ENCODE measurements at regions not wholly inside any gene's neighbourhood (a gene's known extent, or its start where the extent isn't known, plus 50 kb on each side); places are given as distances from the start of the nearest gene placed in this dataset.
A peak's percentile ranks its signal among the peaks of the same experiment; 100 is the strongest.

- Histone ChIP-seq H3K9me3 (ENCODE audit: insufficient read depth in 2 of 2, low read depth in 1 of 2, low read length in 1 of 2) (no peaks in the 10 kb centered on the region), H2AFZ (ENCODE audit: low read length) (peak overlapping the region; percentile 43; the same call in 1 of the 2 replicates), H3K36me3 (ENCODE audit: control insufficient read depth in 2 of 4, insufficient read depth in 4 of 4, low read length in 3 of 4) (no peaks in the 10 kb centered on the region), H3K4me3 (ENCODE audit: extremely low read depth in 1 of 4, insufficient read depth in 2 of 4, low read depth in 3 of 4, low read length in 4 of 4) (no peak overlapping the region), H3K4me2 (ENCODE audit: insufficient read depth in 1 of 2, low read depth in 2 of 2, low read length in 2 of 2) (no peak overlapping the region), H3K14ac (ENCODE audit: insufficient read length) (no peak overlapping the region), H2BK120ac (replicated peaks; ENCODE audit: low read depth, low read length) (no peak overlapping the region), H3K18ac (ENCODE audit: extremely low read depth, low read length) (no peak overlapping the region), H2AK5ac (ENCODE audit: low read depth, low read length) (no peak overlapping the region), H4K20me1 (replicated peaks in 1 of 2; ENCODE audit: control insufficient read depth in 1 of 2, insufficient read depth in 2 of 2, low read length in 2 of 2) (no peaks in the 10 kb centered on the region), H2BK20ac (ENCODE audit: low read length) (no peak overlapping the region), H3K4me1 (replicated peaks in 1 of 4; ENCODE audit: control insufficient read depth in 3 of 4, insufficient read depth in 4 of 4, low read length in 3 of 4) (peaks cover 0 to 8% (median 3%) of the 10 kb centered on the region in 4 experiments; a peak in 4 of 7 replicates), H3K79me2 (ENCODE audit: control insufficient read depth in 1 of 2, insufficient read depth in 2 of 2, low read length in 2 of 2) (no peaks in the 10 kb centered on the region), H3K23ac (ENCODE audit: insufficient read length) (no peak overlapping the region), H3K27ac (ENCODE audit: low read depth, low read length) (no peak overlapping the region), H3K4ac (replicated peaks; ENCODE audit: insufficient read length, low read depth, low read length) (no peak overlapping the region), H3K27me3 (replicated peaks in 1 of 4; ENCODE audit: control insufficient read depth in 3 of 4, extremely low read depth in 1 of 4, insufficient read depth in 3 of 4, low read length in 3 of 4) (no peaks in the 10 kb centered on the region), H3K79me1 (ENCODE audit: low read depth, low read length) (no peaks in the 10 kb centered on the region), H4K5ac (ENCODE audit: insufficient read length, low read depth, low read length) (no peak overlapping the region), H2BK5ac (ENCODE audit: low read depth, low read length) (no peak overlapping the region; the same call in 1 of the 2 replicates), H3K56ac (replicated peaks; ENCODE audit: insufficient read length, low read depth, low read length) (no peak overlapping the region), H4K8ac (ENCODE audit: extremely low read depth, insufficient read depth, low read length) (no peak overlapping the region), H3K9ac (replicated peaks in 1 of 4; ENCODE audit: extremely low read depth in 1 of 4, low read depth in 3 of 4, low read length in 3 of 4) (no peak overlapping the region), H2BK12ac (ENCODE audit: low read depth, low read length) (0 out of 2 replicates have a peak overlapping the region, but pooled peaks have one; percentile 31), H2BK15ac (ENCODE audit: low read length) (no peak overlapping the region), H4K91ac (replicated peaks; ENCODE audit: insufficient read length, low read length) (no peak overlapping the region), H3K23me2 (ENCODE audit: low read depth, low read length) (no peaks in the 10 kb centered on the region)
- ChIA-PET POLR2A (ENCODE audit: partially characterized antibody) (no interaction called here), CTCF (ENCODE audit: partially characterized antibody) (interaction anchor here (0.8 to 1.2 kb wide), 3 partner anchors 16 to 183 kb away, joined by 3 to 5 read pairs (median 4); no protein-coding TSS in a partner anchor)
- WGBS, 2 experiments (ENCODE audit: extremely low coverage in 1 of 2, insufficient coverage in 1 of 2, insufficient read length in 1 of 2, insufficient replicate concordance in 2 of 2, low coverage in 1 of 2, low lambda C conversion rate in 2 of 2, missing lambda C conversion rate in 1 of 2) = 80% methylated on average over 3 of the region's 3 CpGs; no CpG with 5 or more reads in 1 of the 2 experiments
- DNase-seq (ENCODE audit: low read depth in 1 of 2, low spot score in 2 of 2) (no peak), FAIRE-seq (no peak)
- TF ChIP-seq RNF2 (IDR thresholded peaks at IDR 0.05; ENCODE audit: borderline replicate concordance, low read depth, low read length, missing control alignments, poor library complexity, severe bottlenecking) = no peak
- no peak for TF ChIP-seq ZNF274 (IDR thresholded peaks at IDR 0.05; ENCODE audit: borderline replicate concordance, extremely low read depth, low read length)
- TF ChIP-seq ATF3 (IDR thresholded peaks at IDR 0.05; ENCODE audit: insufficient read depth, low read depth, low read length) = no peak
- TF ChIP-seq CREB1 (IDR thresholded peaks at IDR 0.05) = no peak
- no peak for TF ChIP-seq FOSL1 (IDR thresholded peaks at IDR 0.05; ENCODE audit: insufficient read depth, low read depth, low read length)
- no peak for TF ChIP-seq HDAC6 (IDR thresholded peaks at IDR 0.05; ENCODE audit: low read depth, low read length)
- TF ChIP-seq RXRA (IDR thresholded peaks at IDR 0.05; ENCODE audit: insufficient read depth, low read depth, low read length) = no peak
- TF ChIP-seq SIN3A (conservative IDR thresholded peaks at IDR 0.05 in 1 of 2, IDR thresholded peaks at IDR 0.05 in 1 of 2; ENCODE audit: low read depth in 1 of 2, low read length in 2 of 2) = no peak
Measured at GRCh38 chr13:97570442-97570841, 136.5 kb downstream of the RAP2A start.
